ENCODE measurements at regions not wholly inside any gene's neighbourhood (a gene's known extent, or its start where the extent isn't known, plus 50 kb on each side); places are given as distances from the start of the nearest gene placed in this dataset.

- TF ChIP-seq CTCF (IDR thresholded peaks at IDR 0.05; ENCODE audit: extremely low read depth in 1 of 2, insufficient read depth in 1 of 2, low read depth in 1 of 2, low read length in 2 of 2) (no peak), MAX (IDR thresholded peaks at IDR 0.05; ENCODE audit: insufficient read depth, insufficient read length) (no peak), POLR2A (IDR thresholded peaks at IDR 0.05; ENCODE audit: low read depth, low read length) (no peak), POLR2AphosphoS5 (IDR thresholded peaks at IDR 0.05; ENCODE audit: insufficient read depth, low read depth, low read length) (no peak), MYC (IDR thresholded peaks at IDR 0.05; ENCODE audit: low read depth, low read length) (no peak), GATA2 (IDR thresholded peaks at IDR 0.05; ENCODE audit: insufficient read depth, insufficient read length, low read depth, low read length) (no peak), EZH2 (IDR thresholded peaks at IDR 0.05; ENCODE audit: borderline replicate concordance, low read depth, low read length, severe bottlenecking) (no peak), JUN (IDR thresholded peaks at IDR 0.05; ENCODE audit: borderline replicate concordance, insufficient read depth, insufficient read length, low read depth) (no peak), FOS (IDR thresholded peaks at IDR 0.05; ENCODE audit: borderline replicate concordance, insufficient read depth, low read length) (no peak)
Measured at GRCh38 chr4:3652586-3652985, 113.6 kb upstream of the ADRA2C start.

All from endothelial cell of umbilical vein (primary cell).